ENCODE measurements at regions not wholly inside any gene's neighbourhood (a gene's known extent, or its start where the extent isn't known, plus 50 kb on each side); places are given as distances from the start of the nearest gene placed in this dataset.

DNA sequence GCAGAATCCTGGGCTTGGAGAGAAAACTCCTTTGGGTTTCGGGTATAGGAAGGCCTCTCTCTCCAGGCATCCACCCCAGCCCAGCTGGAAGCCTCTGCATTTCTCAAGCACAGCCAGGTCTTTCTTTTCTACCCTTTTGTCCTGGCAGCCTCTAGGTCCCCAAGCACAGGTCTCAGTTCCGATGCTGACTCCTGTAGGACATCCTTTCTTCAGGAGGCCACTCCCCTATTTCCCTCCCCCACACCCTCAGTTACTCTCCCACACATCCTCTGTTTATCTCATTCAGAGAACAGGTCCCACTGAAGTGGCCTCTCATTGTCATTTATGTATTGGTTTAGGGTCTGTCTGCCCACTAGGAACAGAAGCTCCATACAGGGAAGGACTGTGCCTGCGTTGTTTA lies 352.6 kb downstream of the VRK1 start:
- in situ Hi-C loops (cut with MboI; ENCODE audit: low sequenced_read_pairs) = no loop called here
- CTCF ChIA-PET = no interaction called here

More for the DNA sequence above, 352.6 kb downstream of the VRK1 start:
- BruUV-seq (replicated peaks) = no TSS peak
- no peaks in the 10 kb centered on the region for H3K79me1 ChIP-seq (ENCODE audit: low read depth in 1 of 2, low read length in 2 of 2)
- no peak overlapping the region for H3K56ac ChIP-seq (ENCODE audit: extremely low read depth, insufficient read depth, low read length)
- no peaks in the 10 kb centered on the region for H4K20me1 ChIP-seq (ENCODE audit: insufficient read depth, low read length)
- H2BK5ac ChIP-seq (ENCODE audit: low read depth, low read length, poor library complexity, severe bottlenecking) = no peak overlapping the region
- H4K5ac ChIP-seq (ENCODE audit: low read depth, low read length) = no peak overlapping the region
- H2AK5ac ChIP-seq (ENCODE audit: low read depth, low read length) = no peak overlapping the region
- dilution Hi-C loops (cut with HindIII; ENCODE audit: low sequenced_read_pairs, unreplicated experiment) = no loop called here
- 20% methylated on average over 1 of the region's 3 CpGs; no CpG with 5 or more reads in 1 of the 2 experiments for WGBS, 2 experiments (ENCODE audit: extremely low coverage in 2 of 2, insufficient read length in 1 of 2)
- no peak overlapping the region for H3K4ac ChIP-seq (ENCODE audit: low read depth, low read length)
- H3K14ac ChIP-seq (replicated peaks; ENCODE audit: low read depth, low read length) = no peak overlapping the region
- no peak overlapping the region for H3K9ac ChIP-seq (ENCODE audit: low read depth, low read length)
- no peak overlapping the region for H3K27ac ChIP-seq (ENCODE audit: insufficient read depth, low read length)
- no peak overlapping the region for H2BK20ac ChIP-seq (ENCODE audit: low read depth, low read length)
- no peak overlapping the region for H2BK15ac ChIP-seq (ENCODE audit: low read depth, low read length)
- H3K18ac ChIP-seq (ENCODE audit: low read depth, low read length) = no peak overlapping the region
- POLR2A ChIA-PET (ENCODE audit: unreplicated experiment) = no interaction called here
- no peaks in the 10 kb centered on the region for H3K9me1 ChIP-seq (ENCODE audit: insufficient read depth, low read length)
- no peak for DNase-seq
- H3K23ac ChIP-seq (ENCODE audit: low read depth, low read length) = no peak overlapping the region
- H3K9me3 ChIP-seq (ENCODE audit: control insufficient read depth, insufficient read depth, low read length) = peaks cover 40% of the 10 kb centered on the region
- ATAC-seq (ENCODE audit: low read depth) = no peak
- H4K8ac ChIP-seq (ENCODE audit: low read depth in 2 of 2, low read length in 2 of 2) = no peak overlapping the region
- no peak overlapping the region for H3K4me3 ChIP-seq (ENCODE audit: insufficient read depth, low read depth, low read length)
- no peaks in the 10 kb centered on the region for H3K27me3 ChIP-seq (ENCODE audit: control insufficient read depth, insufficient read depth, low read length)
- intact Hi-C loops (cut with micrococcal nuclease) = no loop called here
- no peak overlapping the region for H2AK9ac ChIP-seq (replicated peaks; ENCODE audit: low read depth, low read length, poor library complexity)
- H3K4me2 ChIP-seq (ENCODE audit: low read depth, low read length) = no peak overlapping the region
- no peak overlapping the region for H2BK120ac ChIP-seq (ENCODE audit: low read depth, low read length)
- no peak overlapping the region for H4K91ac ChIP-seq (ENCODE audit: insufficient read depth, low read depth, low read length)
- no peak overlapping the region for H2AFZ ChIP-seq (replicated peaks; ENCODE audit: low read length, poor library complexity)
- H3K4me1 ChIP-seq (ENCODE audit: control insufficient read depth, insufficient read depth, low read length) = no peaks in the 10 kb centered on the region
- TF ChIP-seq RAD21 (IDR thresholded peaks at IDR 0.05; ENCODE audit: low read length) = no peak
- TF ChIP-seq, protein P1, sequence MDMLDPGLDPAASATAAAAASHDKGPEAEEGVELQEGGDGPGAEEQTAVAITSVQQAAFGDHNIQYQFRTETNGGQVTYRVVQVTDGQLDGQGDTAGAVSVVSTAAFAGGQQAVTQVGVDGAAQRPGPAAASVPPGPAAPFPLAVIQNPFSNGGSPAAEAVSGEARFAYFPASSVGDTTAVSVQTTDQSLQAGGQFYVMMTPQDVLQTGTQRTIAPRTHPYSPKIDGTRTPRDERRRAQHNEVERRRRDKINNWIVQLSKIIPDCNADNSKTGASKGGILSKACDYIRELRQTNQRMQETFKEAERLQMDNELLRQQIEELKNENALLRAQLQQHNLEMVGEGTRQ (IDR thresholded peaks at IDR 0.05; ENCODE audit: low read depth, low read length) = no peak
- TF ChIP-seq CEBPB (IDR thresholded peaks at IDR 0.05; ENCODE audit: low read depth, low read length) = no peak
- TF ChIP-seq SMC3 (IDR thresholded peaks at IDR 0.05; ENCODE audit: low read depth, low read length) = no peak
- TF ChIP-seq MAFK (IDR thresholded peaks at IDR 0.05; ENCODE audit: low read depth, low read length) = no peak
- no peak for TF ChIP-seq MAZ (IDR thresholded peaks at IDR 0.05; ENCODE audit: borderline replicate concordance, low read depth, low read length)
- TF ChIP-seq MXI1 (IDR thresholded peaks at IDR 0.05; ENCODE audit: borderline replicate concordance, low read depth, low read length) = no peak
- no peak for TF ChIP-seq FOS (IDR thresholded peaks at IDR 0.05; ENCODE audit: low read depth, low read length)
- TF ChIP-seq NFE2L2 (IDR thresholded peaks at IDR 0.05; ENCODE audit: low read depth, low read length) = no peak
- TF ChIP-seq, protein P2, sequence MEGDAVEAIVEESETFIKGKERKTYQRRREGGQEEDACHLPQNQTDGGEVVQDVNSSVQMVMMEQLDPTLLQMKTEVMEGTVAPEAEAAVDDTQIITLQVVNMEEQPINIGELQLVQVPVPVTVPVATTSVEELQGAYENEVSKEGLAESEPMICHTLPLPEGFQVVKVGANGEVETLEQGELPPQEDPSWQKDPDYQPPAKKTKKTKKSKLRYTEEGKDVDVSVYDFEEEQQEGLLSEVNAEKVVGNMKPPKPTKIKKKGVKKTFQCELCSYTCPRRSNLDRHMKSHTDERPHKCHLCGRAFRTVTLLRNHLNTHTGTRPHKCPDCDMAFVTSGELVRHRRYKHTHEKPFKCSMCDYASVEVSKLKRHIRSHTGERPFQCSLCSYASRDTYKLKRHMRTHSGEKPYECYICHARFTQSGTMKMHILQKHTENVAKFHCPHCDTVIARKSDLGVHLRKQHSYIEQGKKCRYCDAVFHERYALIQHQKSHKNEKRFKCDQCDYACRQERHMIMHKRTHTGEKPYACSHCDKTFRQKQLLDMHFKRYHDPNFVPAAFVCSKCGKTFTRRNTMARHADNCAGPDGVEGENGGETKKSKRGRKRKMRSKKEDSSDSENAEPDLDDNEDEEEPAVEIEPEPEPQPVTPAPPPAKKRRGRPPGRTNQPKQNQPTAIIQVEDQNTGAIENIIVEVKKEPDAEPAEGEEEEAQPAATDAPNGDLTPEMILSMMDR (conservative IDR thresholded peaks at IDR 0.05; ENCODE audit: low read depth, low read length) = no peak
- TF ChIP-seq RFX5 (IDR thresholded peaks at IDR 0.05; ENCODE audit: low read depth, low read length) = no peak
- no peak for TF ChIP-seq BHLHE40 (IDR thresholded peaks at IDR 0.05; ENCODE audit: low read depth, low read length)
- TF ChIP-seq RCOR1 (IDR thresholded peaks at IDR 0.05; ENCODE audit: insufficient replicate concordance, low read length) = no peak
- TF ChIP-seq CHD1 (IDR thresholded peaks at IDR 0.05; ENCODE audit: low read depth, low read length) = no peak
- TF ChIP-seq, protein P3, sequence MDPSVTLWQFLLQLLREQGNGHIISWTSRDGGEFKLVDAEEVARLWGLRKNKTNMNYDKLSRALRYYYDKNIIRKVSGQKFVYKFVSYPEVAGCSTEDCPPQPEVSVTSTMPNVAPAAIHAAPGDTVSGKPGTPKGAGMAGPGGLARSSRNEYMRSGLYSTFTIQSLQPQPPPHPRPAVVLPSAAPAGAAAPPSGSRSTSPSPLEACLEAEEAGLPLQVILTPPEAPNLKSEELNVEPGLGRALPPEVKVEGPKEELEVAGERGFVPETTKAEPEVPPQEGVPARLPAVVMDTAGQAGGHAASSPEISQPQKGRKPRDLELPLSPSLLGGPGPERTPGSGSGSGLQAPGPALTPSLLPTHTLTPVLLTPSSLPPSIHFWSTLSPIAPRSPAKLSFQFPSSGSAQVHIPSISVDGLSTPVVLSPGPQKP (IDR thresholded peaks at IDR 0.05; ENCODE audit: borderline replicate concordance, low read depth, low read length) = no peak
- TF ChIP-seq POLR2A (IDR thresholded peaks at IDR 0.05; ENCODE audit: low read depth, low read length) = no peak
- H3K36me3 ChIP-seq (ENCODE audit: control insufficient read depth, insufficient read depth, low read length) = no peaks in the 10 kb centered on the region

All from IMR-90 (cell line).